H1 (cell line): ENCODE measurements at regions not wholly inside any gene's neighbourhood (a gene's known extent, or its start where the extent isn't known, plus 50 kb on each side); places are given as distances from the start of the nearest gene placed in this dataset.

Experiments
- CTCF ChIA-PET: fragments of 300-600 bp; sonication (Branson Sonifier 250); formaldehyde crosslinking; loops from one replicate; lab custom pipeline; 2021; ENCODE audit not compliant: partially characterized antibody; lab: Charles Lee
- POLR2A ChIA-PET: fragments of 300-600 bp; sonication (Branson Sonifier 250); formaldehyde crosslinking; loops from one replicate; lab custom pipeline; 2021; ENCODE audit warnings: inconsistent platforms; ENCODE audit not compliant: partially characterized antibody; lab: Charles Lee
- DNase-seq, 2 experiments: peaks; one replicate each; pipeline versions ENCODE4 v3.0.0 to v3.0.0-alpha.2; 2010 to 2022; ENCODE audit warnings: low spot score in 2 of 2, low read depth in 1 of 2, mixed read lengths in 1 of 2
- FAIRE-seq: peaks from 2 replicates; lab custom pipeline; 2011; peaks lifted over from hg19 to GRCh38; lab: Jason Lieb, UNC
- H2AFZ ChIP-seq: 2 replicates; pipeline ENCODE4 v1.8.1; 2012; ENCODE audit warnings: low read length, inconsistent platforms
- H2AK5ac ChIP-seq: 2 replicates; pipeline ENCODE4 v1.6.1; 2013; ENCODE audit warnings: low read depth, low read length
- H2BK120ac ChIP-seq: replicated peaks from 2 replicates; pipeline ENCODE3; 2013; ENCODE audit warnings: low read depth, low read length, inconsistent platforms
- H2BK12ac ChIP-seq: 2 replicates; pipeline ENCODE4 v1.6.1; 2013; ENCODE audit warnings: low read depth, low read length
- H2BK15ac ChIP-seq: 2 replicates; pipeline ENCODE4 v1.6.1; 2013; ENCODE audit warnings: low read length
- H2BK20ac ChIP-seq: 2 replicates; pipeline ENCODE4 v1.6.1; 2013; ENCODE audit warnings: low read length
- H2BK5ac ChIP-seq: 2 replicates; pipeline ENCODE4 v1.6.1; 2013; ENCODE audit warnings: low read depth, low read length
- H3K14ac ChIP-seq: 2 replicates; pipeline ENCODE4 v1.6.1; 2013; ENCODE audit warnings: inconsistent platforms; ENCODE audit not compliant: insufficient read length
- H3K18ac ChIP-seq: 2 replicates; pipeline ENCODE4 v1.6.1; 2013; ENCODE audit warnings: low read length; ENCODE audit errors: extremely low read depth
- H3K23ac ChIP-seq: 2 replicates; pipeline ENCODE4 v1.6.1; 2013; ENCODE audit warnings: inconsistent platforms; ENCODE audit not compliant: insufficient read length
- H3K23me2 ChIP-seq: 2 replicates; pipeline ENCODE4 v1.6.1; 2013; ENCODE audit warnings: low read depth, low read length
- H3K27ac ChIP-seq: 2 replicates; pipeline ENCODE4 v1.6.1; 2011; ENCODE audit warnings: low read depth, low read length, inconsistent platforms
- H3K27me3 ChIP-seq, 4 experiments: replicated peaks in 1 of 4; 1 replicate in 1 of 4; 2 replicates in 3 of 4; pipeline versions ENCODE4 v1.6.1 to v1.8.1; 2011 to 2013; ENCODE audit warnings: low read length in 3 of 4, mild to moderate bottlenecking in 3 of 4, inconsistent platforms in 2 of 4, mixed read lengths in 2 of 4, moderate library complexity in 1 of 4; ENCODE audit not compliant: control insufficient read depth in 3 of 4, insufficient read depth in 3 of 4; ENCODE audit errors: extremely low read depth in 1 of 4
- H3K36me3 ChIP-seq, 4 experiments: 2 replicates each; pipeline versions ENCODE4 v1.6.1 to v1.8.1; 2011 to 2013; ENCODE audit warnings: mild to moderate bottlenecking in 4 of 4, low read length in 3 of 4, moderate library complexity in 2 of 4, control low read depth in 1 of 4, inconsistent platforms in 1 of 4; ENCODE audit not compliant: insufficient read depth in 4 of 4, control insufficient read depth in 2 of 4
- H3K4ac ChIP-seq: replicated peaks from 2 replicates; pipeline ENCODE3; 2013; ENCODE audit warnings: low read length, low read depth, mixed read lengths, inconsistent platforms; ENCODE audit not compliant: insufficient read length
- H3K4me1 ChIP-seq, 4 experiments: replicated peaks in 1 of 4; 1 replicate in 1 of 4; 2 replicates in 3 of 4; pipeline versions ENCODE4 v1.6.1 to v1.8.1; 2011 to 2013; ENCODE audit warnings: low read length in 3 of 4, inconsistent platforms in 2 of 4, mixed read lengths in 1 of 4; ENCODE audit not compliant: insufficient read depth in 4 of 4, control insufficient read depth in 3 of 4
- H3K4me2 ChIP-seq, 2 experiments: 2 replicates each; pipeline versions ENCODE4 v1.6.1 to v1.8.1; 2011 to 2013; ENCODE audit warnings: low read depth in 2 of 2, low read length in 2 of 2, control low read depth in 1 of 2, inconsistent platforms in 1 of 2, mild to moderate bottlenecking in 1 of 2; ENCODE audit not compliant: insufficient read depth in 1 of 2
- H3K4me3 ChIP-seq, 4 experiments: fragments of 200-600, 300-600 bp in 1 of 4; sonication (generic), shearing (Covaris generic), sonication (Bioruptor Twin) in 1 of 4; 2 replicates each; pipeline versions ENCODE4 v1.5.1 to v1.8.1; 2011 to 2016; ENCODE audit warnings: low read length in 4 of 4, low read depth in 3 of 4, control low read depth in 2 of 4, inconsistent platforms in 2 of 4, mild to moderate bottlenecking in 2 of 4, mixed read lengths in 1 of 4, moderate library complexity in 1 of 4; ENCODE audit not compliant: insufficient read depth in 2 of 4; ENCODE audit errors: extremely low read depth in 1 of 4
- H3K56ac ChIP-seq: replicated peaks from 2 replicates; pipeline ENCODE3; 2013; ENCODE audit warnings: low read depth, mild to moderate bottlenecking, mixed read lengths, low read length, inconsistent platforms; ENCODE audit not compliant: insufficient read length
- H3K79me1 ChIP-seq: 2 replicates; pipeline ENCODE4 v1.6.1; 2013; ENCODE audit warnings: low read depth, low read length, control low read depth
- H3K79me2 ChIP-seq, 2 experiments: 2 replicates each; pipeline versions ENCODE4 v1.6.1 to v1.8.1; 2012 to 2013; ENCODE audit warnings: low read length in 2 of 2, mild to moderate bottlenecking in 2 of 2, inconsistent platforms in 1 of 2; ENCODE audit not compliant: insufficient read depth in 2 of 2, control insufficient read depth in 1 of 2
- H3K9ac ChIP-seq, 4 experiments: replicated peaks in 1 of 4; 1 replicate in 1 of 4; 2 replicates in 3 of 4; pipeline versions ENCODE4 v1.6.1 to v1.8.1; 2011 to 2013; ENCODE audit warnings: low read depth in 3 of 4, low read length in 3 of 4, control low read depth in 2 of 4, mild to moderate bottlenecking in 2 of 4, moderate library complexity in 2 of 4, inconsistent platforms in 1 of 4; ENCODE audit errors: extremely low read depth in 1 of 4
- H3K9me3 ChIP-seq, 2 experiments: 2 replicates each; pipeline versions ENCODE4 v1.6.1 to v1.8.1; 2012 to 2013; ENCODE audit warnings: mild to moderate bottlenecking in 2 of 2, moderate library complexity in 2 of 2, control low read depth in 1 of 2, inconsistent platforms in 1 of 2, low read depth in 1 of 2, low read length in 1 of 2, mixed read lengths in 1 of 2; ENCODE audit not compliant: insufficient read depth in 2 of 2
- H4K20me1 ChIP-seq, 2 experiments: replicated peaks in 1 of 2; 2 replicates each; pipeline versions ENCODE3 to v1.8.1; 2011 to 2013; ENCODE audit warnings: inconsistent platforms in 2 of 2, low read length in 2 of 2, mild to moderate bottlenecking in 1 of 2; ENCODE audit not compliant: insufficient read depth in 2 of 2, control insufficient read depth in 1 of 2
- H4K5ac ChIP-seq: 2 replicates; pipeline ENCODE4 v1.6.1; 2013; ENCODE audit warnings: low read length, low read depth, mixed read lengths, inconsistent platforms; ENCODE audit not compliant: insufficient read length
- H4K8ac ChIP-seq: 2 replicates; pipeline ENCODE4 v1.8.0; 2013; ENCODE audit warnings: mild to moderate bottlenecking, moderate library complexity, low read length, inconsistent platforms; ENCODE audit not compliant: insufficient read depth; ENCODE audit errors: extremely low read depth
- H4K91ac ChIP-seq: replicated peaks from 2 replicates; pipeline ENCODE3; 2013; ENCODE audit warnings: low read length, mixed read lengths, inconsistent platforms; ENCODE audit not compliant: insufficient read length
- ATF3 ChIP-seq: IDR thresholded peaks from 2 replicates; pipeline ENCODE4 v1.6.1; 2011; ENCODE audit warnings: low read depth, mild to moderate bottlenecking, low read length; ENCODE audit not compliant: insufficient read depth
- CBX5 ChIP-seq: fragments of 300-800, 300-1000 bp; sonication (generic); IDR thresholded peaks from 2 replicates; pipeline ENCODE4 v1.7.1; 2016; ENCODE audit warnings: antibody characterized with exemption, low read length, low read depth
- EP300 ChIP-seq, 2 experiments: IDR thresholded peaks; 1 replicate in 1 of 2; 2 replicates in 1 of 2; pipeline ENCODE4 v1.6.1; 2011 to 2012; ENCODE audit warnings: low read depth in 2 of 2, low read length in 2 of 2, mild to moderate bottlenecking in 2 of 2, borderline replicate concordance in 1 of 2, inconsistent platforms in 1 of 2, moderate library complexity in 1 of 2
- FOSL1 ChIP-seq: IDR thresholded peaks from 2 replicates; pipeline ENCODE4 v1.6.1; 2011; ENCODE audit warnings: mild to moderate bottlenecking, low read depth, low read length, moderate library complexity; ENCODE audit not compliant: insufficient read depth
- HDAC2 ChIP-seq, 2 experiments: fragments of 300-600 bp in 1 of 2; sonication (generic) in 1 of 2; IDR thresholded peaks; 2 replicates each; pipeline ENCODE4 v1.6.1; 2011 to 2012; ENCODE audit warnings: low read depth in 2 of 2, low read length in 2 of 2, mild to moderate bottlenecking in 2 of 2, moderate library complexity in 2 of 2, borderline replicate concordance in 1 of 2, inconsistent platforms in 1 of 2
- JUN ChIP-seq: IDR thresholded peaks from 2 replicates; pipeline ENCODE4 v1.6.1; 2011; ENCODE audit warnings: low read depth, mild to moderate bottlenecking, improper control_type of control experiment, low read length
- KDM5A ChIP-seq: fragments of 200-600 bp; IDR thresholded peaks from 2 replicates; pipeline ENCODE4 v1.7.1; 2012; ENCODE audit warnings: mild to moderate bottlenecking, low read length, inconsistent platforms, mixed read lengths
- NRF1 ChIP-seq: IDR thresholded peaks from 2 replicates; pipeline ENCODE4 v1.6.1; 2011; ENCODE audit warnings: mild to moderate bottlenecking, low read depth, low read length, improper control_type of control experiment
- RAD21 ChIP-seq, 2 experiments: IDR thresholded peaks in 1 of 2; conservative IDR thresholded peaks in 1 of 2; 2 replicates each; pipeline ENCODE4 v1.6.1; 2011; ENCODE audit warnings: low read depth in 2 of 2, low read length in 2 of 2, improper control_type of control experiment in 1 of 2, inconsistent platforms in 1 of 2, mild to moderate bottlenecking in 1 of 2, moderate library complexity in 1 of 2
- RXRA ChIP-seq: IDR thresholded peaks from 2 replicates; pipeline ENCODE4 v1.6.1; 2011; ENCODE audit warnings: low read depth, mild to moderate bottlenecking, low read length, moderate library complexity; ENCODE audit not compliant: insufficient read depth
- TAF1 ChIP-seq: IDR thresholded peaks from 2 replicates; pipeline ENCODE4 v1.6.1; 2011; ENCODE audit warnings: mild to moderate bottlenecking, low read depth, low read length
- TCF12 ChIP-seq: IDR thresholded peaks from 2 replicates; pipeline ENCODE4 v1.6.1; 2011; ENCODE audit warnings: low read depth, mild to moderate bottlenecking, low read length
- WGBS, 2 experiments: shearing (Covaris generic) in 1 of 2; methylation state at CpG; one replicate each; pipeline versions ENCODE4 v1.1.6 to v1.1.7; 2013 to 2015; ENCODE audit warnings: low lambda C conversion rate in 2 of 2, mixed read lengths in 2 of 2, inconsistent platforms in 1 of 2, low coverage in 1 of 2, missing lambda C conversion rate in 1 of 2; ENCODE audit not compliant: insufficient replicate concordance in 2 of 2, insufficient coverage in 1 of 2, insufficient read length in 1 of 2; ENCODE audit errors: extremely low coverage in 1 of 2, missing lambda C conversion rate in 1 of 2; 5-methylcytosine and 5-hydroxymethylcytosine counted together

- no peak overlapping the region for H2BK5ac ChIP-seq
- H2BK12ac ChIP-seq, result peak overlapping the region; percentile 63
- H3K23me2 ChIP-seq, result peaks cover 11% of the 10 kb centered on the region; the same call in 1 of the 2 replicates
- no peak overlapping the region for H4K8ac ChIP-seq
- no peak for FAIRE-seq
- H3K27ac ChIP-seq, result no peak overlapping the region
- H2AK5ac ChIP-seq, result 0 out of 2 replicates have a peak overlapping the region, but pooled peaks have one; percentile 48
- peak overlapping the region; percentile 96 for H2AFZ ChIP-seq
- H3K79me2 ChIP-seq, result no peaks in the 10 kb centered on the region
- H3K9me3 ChIP-seq, result no peaks in the 10 kb centered on the region
- H3K56ac ChIP-seq, result peak overlapping the region; percentile 62
- H2BK15ac ChIP-seq, result no peak overlapping the region
- peak overlapping the region; percentile 66 to 82 for H3K4me2 ChIP-seq
- no peaks in the 10 kb centered on the region for H4K20me1 ChIP-seq
- H3K18ac ChIP-seq, result peak overlapping the region; percentile 87
- DNase-seq, result peak in 1 of 2 experiments; percentile 48
- peak overlapping the region; percentile 9; the same call in 1 of the 2 replicates for H2BK20ac ChIP-seq
- H3K4me3 ChIP-seq, result peak overlapping the region; percentile 44 to 65 (median 49); a peak in 6 of 8 replicates
- POLR2A ChIA-PET, result interaction anchor here (0.6 to 3.3 kb wide), 19 partner anchors 10 to 140 kb away, joined by 3 to 29 read pairs (median 5); partner anchors contain the start of gene CCND2
- H3K23ac ChIP-seq, result no peak overlapping the region
- H3K27me3 ChIP-seq, result peaks cover 0 to 7% (median 5%) of the 10 kb centered on the region in 4 experiments; a peak in 4 of 7 replicates
- H3K79me1 ChIP-seq, result no peaks in the 10 kb centered on the region
- H4K5ac ChIP-seq, result peak overlapping the region; percentile 67
- WGBS, 2 experiments, result 68% methylated on average over 7 of the region's 12 CpGs; no CpG with 5 or more reads in 1 of the 2 experiments
- H3K36me3 ChIP-seq, result no peaks in the 10 kb centered on the region
- H4K91ac ChIP-seq, result peak overlapping the region; percentile 45
- no peak overlapping the region for H3K4ac ChIP-seq
- no peak overlapping the region for H3K14ac ChIP-seq
- peak overlapping the region; percentile 82 for H2BK120ac ChIP-seq
- H3K9ac ChIP-seq, result peak overlapping the region in 1 of 4 experiments; percentile 63; a peak in 1 of 7 replicates
- CTCF ChIA-PET, result interaction anchor here (0.7 to 2.1 kb wide), 13 partner anchors 14 to 278 kb away, joined by 3 to 12 read pairs (median 3); no protein-coding TSS in a partner anchor
- H3K4me1 ChIP-seq, result peaks cover 4 to 18% (median 10%) of the 10 kb centered on the region in 4 experiments
- no peak for TF ChIP-seq JUN
- no peak for TF ChIP-seq CBX5
- no peak for TF ChIP-seq FOSL1
- no peak for TF ChIP-seq TCF12
- TF ChIP-seq TAF1, result no peak
- no peak for TF ChIP-seq ATF3
- no peak for TF ChIP-seq KDM5A
- no peak for TF ChIP-seq HDAC2 (IDR thresholded peaks at IDR 0.05; ENCODE audit: borderline replicate concordance in 1 of 2, low read depth in 2 of 2, low read length in 2 of 2)
- no peak for TF ChIP-seq RAD21 (IDR thresholded peaks at IDR 0.05 in 1 of 2, conservative IDR thresholded peaks at IDR 0.05 in 1 of 2; ENCODE audit: low read depth in 2 of 2, low read length in 2 of 2)
- TF ChIP-seq NRF1, result no peak
- TF ChIP-seq EP300 (IDR thresholded peaks at IDR 0.05; ENCODE audit: borderline replicate concordance in 1 of 2, low read depth in 2 of 2, low read length in 2 of 2), result no peak
- TF ChIP-seq RXRA, result no peak
These were observed 109.4 kb upstream of the CCND2 start for GRCh38 chr12:4164188-4164558.
